ENCODE measurements at regions not wholly inside any gene's neighbourhood (a gene's known extent, or its start where the extent isn't known, plus 50 kb on each side); places are given as distances from the start of the nearest gene placed in this dataset.
A peak's percentile ranks its signal among the peaks of the same experiment; 100 is the strongest.

- Histone ChIP-seq H3K4me3 (replicated peaks in 1 of 3; ENCODE audit: insufficient read depth in 1 of 3, low read depth in 2 of 3, low read length in 3 of 3) (peak overlapping the region; percentile 54 to 63 (median 61); a peak in 5 of 6 replicates), H3K79me2 (ENCODE audit: insufficient read depth, low read length) (no peaks in the 10 kb centered on the region), H3K4me1 (ENCODE audit: insufficient read depth, low read length) (peaks cover 32% of the 10 kb centered on the region), H2AFZ (ENCODE audit: low read length) (no peak overlapping the region), H3K9ac (ENCODE audit: insufficient read depth, low read depth, low read length) (no peak overlapping the region), H3K36me3 (replicated peaks in 1 of 2; ENCODE audit: control insufficient read depth in 1 of 2, insufficient read depth in 2 of 2, low read length in 2 of 2) (no peaks in the 10 kb centered on the region), H3K27me3 (ENCODE audit: control insufficient read depth in 1 of 2, insufficient read depth in 2 of 2, low read length in 2 of 2) (no peaks in the 10 kb centered on the region), H3K4me2 (ENCODE audit: low read depth, low read length) (peak overlapping the region; percentile 68), H3K9me3 (ENCODE audit: low read length) (no peaks in the 10 kb centered on the region), H3K27ac (ENCODE audit: extremely low read length, insufficient read depth, low read length) (no peak overlapping the region), H4K20me1 (ENCODE audit: insufficient read depth, low read length) (no peaks in the 10 kb centered on the region)
- intact Hi-C loops (cut with micrococcal nuclease; ENCODE audit: unreplicated experiment), result loop anchor here (10.0 kb wide), 2 partner anchors 102 to 192 kb away; no protein-coding TSS in a partner anchor
- in situ Hi-C loops (cut with HindIII; ENCODE audit: extremely low pct_ligation_motif_present, low pct_unique_long_range_greater_than_20kb), result no loop called here
- POLR2A ChIA-PET, result no interaction called here
- ATAC-seq (peak; percentile 51), FAIRE-seq (no peak), DNase-seq (ENCODE audit: low spot score) (no peak)
- WGBS (ENCODE audit: low lambda C conversion rate), result 42% methylated on average over 10 of the region's 10 CpGs
- CTCF ChIA-PET (ENCODE audit: low intra/inter-chr PET ratio, low total read pairs), result no interaction called here
- no TSS peak for BruUV-seq (replicated peaks)
- no peak for TF ChIP-seq THAP11 (CRISPR knock-in tag; IDR thresholded peaks at IDR 0.05)
- no peak for TF ChIP-seq XRCC5 (optimal IDR thresholded peaks at IDR 0.05; ENCODE audit: low read length)
- TF ChIP-seq KDM6A (CRISPR knock-in tag; IDR thresholded peaks at IDR 0.05; ENCODE audit: low read depth), result no peak
- no peak for TF ChIP-seq HOXA7 (CRISPR knock-in tag; IDR thresholded peaks at IDR 0.05)
- no peak for TF ChIP-seq AKNA (CRISPR knock-in tag; IDR thresholded peaks at IDR 0.05; ENCODE audit: borderline replicate concordance)
- no peak for TF ChIP-seq DR1 (CRISPR knock-in tag; IDR thresholded peaks at IDR 0.05)
- TF ChIP-seq MBNL3 (CRISPR knock-in tag; conservative IDR thresholded peaks at IDR 0.05), result no peak
- TF ChIP-seq ZNF24 (IDR thresholded peaks at IDR 0.05), result no peak
- TF ChIP-seq, protein P1, sequence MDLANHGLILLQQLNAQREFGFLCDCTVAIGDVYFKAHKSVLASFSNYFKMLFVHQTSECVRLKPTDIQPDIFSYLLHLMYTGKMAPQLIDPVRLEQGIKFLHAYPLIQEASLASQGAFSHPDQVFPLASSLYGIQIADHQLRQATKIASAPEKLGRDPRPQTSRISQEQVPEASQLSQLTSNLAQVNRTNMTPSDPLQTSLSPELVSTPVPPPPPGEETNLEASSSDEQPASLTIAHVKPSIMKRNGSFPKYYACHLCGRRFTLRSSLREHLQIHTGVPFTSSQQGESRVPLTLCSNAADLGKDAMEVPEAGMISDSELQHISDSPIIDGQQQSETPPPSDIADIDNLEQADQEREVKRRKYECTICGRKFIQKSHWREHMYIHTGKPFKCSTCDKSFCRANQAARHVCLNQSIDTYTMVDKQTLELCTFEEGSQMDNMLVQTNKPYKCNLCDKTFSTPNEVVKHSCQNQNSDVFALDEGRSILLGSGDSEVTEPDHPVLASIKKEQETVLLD (CRISPR knock-in tag; IDR thresholded peaks at IDR 0.05; ENCODE audit: low read depth), result no peak
These were observed 224.2 kb upstream of the SYNCRIP start for GRCh38 chr6:85866758-85867401.
